SHP77 (cell line): ENCODE measurements at regions not wholly inside any gene's neighbourhood (a gene's known extent, or its start where the extent isn't known, plus 50 kb on each side); places are given as distances from the start of the nearest gene placed in this dataset.

ENCODE experiments used
- DNase-seq, 2 experiments: peaks; one replicate each; lab custom pipeline; 2025; lab: John Stamatoyannopoulos, UW

DNA sequence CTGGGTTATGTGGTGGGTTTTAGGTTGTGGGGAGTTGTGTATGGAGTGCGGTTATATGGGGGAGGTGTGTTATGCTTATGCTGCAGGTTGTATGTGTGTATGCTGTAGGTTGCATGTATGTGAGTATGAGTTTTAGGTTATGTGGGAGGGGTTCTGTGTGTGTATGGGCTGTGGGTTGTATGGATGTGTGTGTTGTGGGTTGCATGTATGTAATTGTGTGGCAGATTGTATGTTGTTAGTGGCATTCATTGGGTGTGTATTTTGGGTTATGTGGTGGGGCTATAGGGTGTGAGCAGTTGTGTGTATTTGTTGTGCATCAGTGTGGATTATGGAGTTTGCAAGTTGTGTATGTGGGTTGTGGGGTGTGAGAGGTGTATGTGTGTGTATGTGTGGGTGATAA, 277.4 kb downstream of the NPIPA8 start:
- no peak for DNase-seq

DNA sequence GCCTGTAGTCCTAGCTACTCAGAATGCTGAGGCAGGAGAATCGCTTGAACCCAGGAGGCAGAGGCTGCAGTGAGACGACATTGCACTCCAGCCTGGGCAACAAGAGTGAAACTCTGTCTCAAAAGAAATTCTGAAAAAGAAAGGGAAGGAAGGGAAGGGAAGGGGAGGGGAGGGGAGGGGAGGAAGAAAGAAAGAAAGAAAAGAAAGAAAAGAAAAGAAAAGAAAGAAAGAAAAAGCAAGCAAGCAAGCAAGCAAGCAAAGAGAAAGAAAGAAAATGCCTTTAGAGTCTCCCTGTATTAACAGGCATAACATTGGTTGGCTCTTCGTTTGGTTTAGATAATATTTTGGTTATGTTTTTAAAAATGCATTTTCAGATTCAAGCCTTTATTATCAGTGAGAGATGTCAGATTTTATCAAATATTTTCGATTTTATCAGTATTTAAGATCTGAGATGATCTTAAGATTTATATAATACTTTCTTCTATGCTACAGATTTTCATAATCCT, 281.1 kb downstream of the NPIPA8 start:
- DNase-seq: no peak

GRCh38 chr16:18050777-18051176, 285.8 kb downstream of the NPIPA8 start:
- no peak for DNase-seq

- DNase-seq: no peak
Measured at GRCh38 chr16:18050234-18050633, 286.3 kb downstream of the NPIPA8 start.

GRCh38 chr16:18049547-18050133, 286.9 kb downstream of the NPIPA8 start:
- no peak for DNase-seq

- no peak for DNase-seq
Measured at GRCh38 chr16:18048853-18049546, 287.5 kb downstream of the NPIPA8 start.

DNA sequence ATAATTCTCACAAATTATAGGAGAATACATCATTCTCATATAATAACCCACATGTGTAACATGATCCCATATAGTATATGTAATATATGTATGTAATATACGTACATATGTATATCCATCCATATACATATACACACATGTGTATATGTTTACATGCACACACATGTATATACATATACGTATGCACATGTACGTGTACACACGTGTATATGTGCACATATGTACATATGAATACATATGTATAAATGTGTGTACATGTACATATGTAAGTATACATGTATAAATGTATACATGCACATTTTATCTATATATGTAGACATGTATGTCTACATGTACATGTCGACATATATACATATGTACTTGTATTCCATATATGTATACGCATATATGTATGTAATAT, 288.8 kb downstream of the NPIPA8 start:
- no peak for DNase-seq

GRCh38 chr16:18045356-18045755, 291.2 kb downstream of the NPIPA8 start:
- no peak for DNase-seq

DNA sequence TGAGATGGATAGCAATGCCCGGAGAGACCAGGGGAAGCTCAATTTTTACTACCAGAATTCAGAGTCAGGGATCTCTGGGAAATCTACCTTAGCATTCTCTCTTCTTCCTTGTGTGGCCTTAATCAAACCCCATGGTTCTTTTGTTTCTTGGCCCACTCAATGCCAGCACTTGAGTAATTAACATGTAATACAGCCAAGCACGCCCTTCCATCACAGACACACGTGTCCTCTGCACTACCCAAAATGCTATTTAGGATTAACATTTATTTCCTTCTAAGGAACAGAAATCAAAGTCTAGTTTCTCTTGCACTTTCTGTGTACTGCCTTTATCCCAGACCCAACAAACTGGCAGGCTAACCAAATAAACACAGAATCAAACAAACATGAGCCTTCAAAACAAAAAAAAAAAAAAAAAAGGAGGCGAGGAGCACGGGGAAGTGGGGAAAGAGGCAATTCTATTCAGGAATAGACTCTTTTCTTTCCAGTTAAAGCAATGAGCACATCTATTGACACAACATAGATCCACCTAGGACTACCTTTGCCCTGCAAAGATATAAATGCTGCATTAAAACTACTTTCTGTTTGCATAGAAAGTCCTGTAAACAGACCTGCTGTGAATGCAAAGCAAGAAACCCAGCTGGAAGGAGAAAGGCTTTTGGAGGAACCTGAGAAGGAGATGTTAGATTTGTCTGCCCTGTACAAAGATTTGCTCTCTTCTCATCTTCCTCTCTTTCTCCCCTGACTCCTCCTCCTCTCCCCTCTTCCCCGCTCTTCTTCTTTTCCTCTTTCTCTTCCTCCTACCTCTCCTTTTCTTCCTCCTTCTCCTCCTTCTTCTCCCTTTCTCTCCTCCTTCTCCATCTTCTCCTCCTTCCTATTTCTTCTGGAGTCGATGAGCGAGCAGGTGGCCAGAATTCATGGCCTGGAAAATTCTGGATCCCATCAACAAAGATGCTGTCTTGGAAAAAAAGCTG, 294.4 kb downstream of the NPIPA8 start:
- no peak for DNase-seq

DNA sequence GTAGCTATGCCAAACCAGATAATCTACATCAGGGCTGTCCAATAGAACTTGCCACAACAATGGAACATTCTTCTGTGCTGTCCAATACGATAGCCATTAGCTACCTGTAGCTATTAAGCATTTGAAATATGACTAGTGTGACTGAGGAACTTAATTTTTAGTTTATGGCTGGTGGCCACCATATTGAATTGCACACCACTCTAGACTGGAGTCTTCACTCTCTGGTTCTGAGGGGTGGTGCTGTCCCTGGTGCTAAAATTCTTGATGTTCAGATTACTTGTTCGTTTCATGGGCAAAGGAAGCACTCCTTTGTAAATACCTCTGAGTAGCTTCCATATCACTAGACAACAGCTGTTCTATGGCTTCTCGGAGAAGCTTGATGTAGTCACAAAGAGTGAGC, 296.6 kb downstream of the NPIPA8 start:
- no peak for DNase-seq

- DNase-seq: no peak
Measured at GRCh38 chr16:18037051-18037450, 299.5 kb downstream of the NPIPA8 start.

- DNase-seq: no peak
Measured at GRCh38 chr16:18024611-18025010, 311.9 kb downstream of the NPIPA8 start.

DNA sequence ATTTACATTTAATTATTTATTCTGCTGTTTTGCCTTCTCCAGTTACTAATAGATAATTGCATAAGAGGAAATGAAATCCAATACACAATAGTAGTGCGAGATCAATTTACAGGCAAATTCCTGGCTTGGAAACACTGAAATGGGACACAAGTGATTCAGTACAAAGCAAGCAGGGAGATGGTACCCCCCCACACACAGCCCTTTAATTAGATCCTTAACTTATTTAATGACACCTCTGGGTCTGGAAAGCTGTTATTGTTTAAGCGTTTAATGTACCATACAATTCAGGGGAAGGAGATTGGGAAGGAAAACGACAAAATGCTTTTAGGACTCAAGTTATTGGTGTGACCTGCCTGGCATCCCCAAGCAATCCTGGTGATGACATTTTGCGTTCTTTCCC, 318.2 kb downstream of the NPIPA8 start:
- no peak for DNase-seq

- no peak for DNase-seq
Measured at GRCh38 chr16:18013863-18014262, 322.7 kb downstream of the NPIPA8 start.

DNA sequence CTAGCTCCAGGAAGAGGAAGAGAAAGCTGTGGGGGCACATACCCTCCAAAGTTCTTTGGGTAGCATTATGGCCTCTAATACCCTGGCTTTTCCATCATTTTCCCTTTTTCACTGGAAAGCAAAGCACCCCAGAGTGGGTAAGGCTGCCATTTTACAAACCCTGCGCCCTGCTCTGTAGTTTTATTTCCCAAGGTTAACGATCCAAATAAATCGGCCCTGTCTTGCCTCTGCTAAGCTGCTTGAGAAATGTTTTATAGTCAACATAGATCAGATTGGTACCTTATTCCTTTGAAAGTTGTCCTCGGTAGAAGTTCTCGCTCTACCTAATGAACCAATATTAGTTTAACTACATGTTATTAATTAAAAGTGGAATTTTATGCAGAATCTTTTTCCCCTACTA, 328.2 kb downstream of the NPIPA8 start:
- DNase-seq: no peak

GRCh38 chr16:18003033-18003432, 333.5 kb downstream of the NPIPA8 start:
- no peak for DNase-seq

DNA sequence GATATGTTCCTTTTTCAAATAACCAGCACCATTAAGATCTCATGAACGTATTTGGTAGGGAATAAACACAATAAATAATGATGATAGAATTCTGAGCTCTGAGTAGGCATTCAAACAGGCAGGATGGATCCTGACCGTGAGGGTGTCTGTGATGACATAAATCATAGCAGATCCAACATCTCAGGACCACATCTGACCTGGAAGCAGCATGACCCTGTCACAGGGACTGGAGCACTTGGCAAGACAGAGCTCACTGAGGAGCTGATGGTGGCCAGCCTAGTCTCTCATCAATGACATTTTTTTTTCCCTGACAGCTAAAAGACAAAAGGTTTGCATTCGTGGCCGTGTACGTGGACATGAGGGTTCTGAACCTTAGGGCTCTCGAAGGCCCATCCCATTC, 337.5 kb downstream of the NPIPA8 start:
- no peak for DNase-seq

- no peak for DNase-seq
Measured at GRCh38 chr16:17998550-17998949, 338.0 kb downstream of the NPIPA8 start.

DNA sequence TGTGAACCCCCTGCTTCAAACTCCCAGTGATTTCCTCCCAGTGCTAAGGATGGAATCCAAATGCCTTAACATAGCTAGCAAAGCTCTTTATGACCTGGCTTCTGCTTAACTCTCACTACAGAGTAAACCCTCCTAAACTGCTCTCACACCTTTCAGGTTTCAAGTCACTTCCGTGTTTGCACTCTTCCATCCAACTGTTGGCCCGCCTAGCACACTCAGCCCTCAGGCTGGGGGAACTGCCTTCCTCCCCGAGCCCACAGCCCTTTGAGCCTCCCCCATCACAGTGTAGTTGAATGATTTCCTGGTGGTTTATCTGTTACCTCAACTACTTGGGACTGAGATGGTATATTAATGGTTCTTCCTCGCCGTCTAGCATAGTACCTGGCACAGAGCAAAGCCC, 342.5 kb downstream of the NPIPA8 start:
- DNase-seq: no peak

DNA sequence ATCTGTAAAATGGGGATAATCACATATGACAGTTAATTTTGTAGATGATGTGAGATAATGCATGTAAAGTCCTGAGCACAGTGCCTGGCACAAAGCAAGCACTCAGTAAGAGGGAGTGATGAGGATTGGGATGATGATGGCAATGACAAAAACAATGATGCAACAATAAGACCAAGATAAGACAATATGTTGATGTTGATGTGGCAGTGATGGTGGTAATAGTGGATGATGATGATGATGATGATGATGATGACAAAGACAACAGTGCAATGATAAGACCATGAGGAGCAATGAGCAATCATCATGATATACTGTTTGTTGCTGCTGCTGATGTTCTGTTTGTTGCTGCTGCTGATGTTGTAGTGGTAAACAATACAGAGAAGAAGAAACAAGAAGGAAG, 344.1 kb downstream of the NPIPA8 start:
- no peak for DNase-seq

DNA sequence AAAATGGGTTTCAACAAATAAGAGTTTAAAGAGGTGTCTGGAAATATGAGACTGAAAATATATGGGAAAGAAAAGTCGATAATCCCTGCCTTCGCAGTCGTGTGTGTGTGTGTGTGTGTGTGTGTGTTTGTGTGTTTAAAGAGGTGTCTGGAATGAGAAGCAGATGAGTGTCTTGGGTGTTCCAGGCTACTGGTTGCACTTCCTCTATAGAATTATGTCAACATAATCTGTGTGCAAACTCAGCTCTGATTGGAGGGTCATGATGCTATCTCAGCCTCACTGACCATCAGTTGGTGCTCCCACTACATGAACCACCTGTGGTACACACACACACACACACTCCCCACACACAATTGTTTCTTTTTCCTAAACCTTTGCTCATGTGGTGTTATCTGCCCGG, 347.3 kb downstream of the NPIPA8 start:
- DNase-seq: no peak

DNA sequence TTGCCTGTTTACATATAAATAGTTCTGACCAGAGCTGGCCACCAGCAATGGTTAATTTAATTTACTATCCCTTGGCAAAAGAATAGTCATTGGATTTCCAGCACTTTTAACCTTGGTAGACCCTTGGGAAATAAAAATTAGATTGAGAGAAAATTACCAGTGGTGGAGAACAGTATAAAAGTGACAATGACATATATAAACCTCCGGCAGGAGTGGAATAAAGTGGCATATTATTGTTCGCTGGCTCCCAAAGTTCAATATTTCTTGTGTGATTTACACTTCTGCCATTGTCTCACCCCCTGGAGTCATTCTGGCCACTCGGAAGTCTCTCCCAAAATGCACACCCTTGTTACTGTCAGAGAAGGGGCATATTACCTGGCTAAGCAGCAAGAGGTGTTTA, 347.7 kb downstream of the NPIPA8 start:
- no peak for DNase-seq

DNA sequence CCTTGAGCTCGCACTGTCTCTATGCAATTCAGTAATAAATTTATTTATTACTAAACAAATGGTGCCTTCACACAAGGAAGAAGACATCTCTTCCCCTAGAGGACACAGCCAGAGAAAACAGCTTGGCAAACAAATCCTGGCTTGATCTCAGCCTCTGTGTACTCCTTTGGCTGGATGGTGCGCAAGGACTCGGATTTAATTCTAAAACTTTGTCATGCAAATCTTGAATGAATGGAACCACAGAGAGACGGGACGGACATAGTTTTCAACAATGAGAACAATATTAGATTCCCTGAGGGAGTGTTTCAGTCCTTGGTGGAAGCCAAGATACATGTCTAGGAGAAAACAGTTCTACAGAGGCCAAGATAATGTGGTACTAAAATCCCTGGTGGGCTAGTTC, 349.5 kb downstream of the NPIPA8 start:
- DNase-seq: no peak
